MM.1S (cell line): ENCODE measurements at regions not wholly inside any gene's neighbourhood (a gene's known extent, or its start where the extent isn't known, plus 50 kb on each side); places are given as distances from the start of the nearest gene placed in this dataset.

Experiments used
- DNase-seq: peaks from one replicate; pipeline ENCODE4 v3.0.0-alpha.2; 2015
- H2AFZ ChIP-seq: fragments of 300-600 bp; sonication (generic); 2 replicates; pipeline ENCODE4 v1.6.0; 2016; ENCODE audit warnings: antibody characterized with exemption, low read length
- H3F3A ChIP-seq: fragments of 300-600 bp; sonication (generic); 2 replicates; pipeline ENCODE4 v1.6.1; 2016; ENCODE audit warnings: mild to moderate bottlenecking, antibody characterized with exemption, low read length, moderate library complexity, mixed read lengths; ENCODE audit not compliant: insufficient read depth
- H3K27ac ChIP-seq: fragments of 300-600 bp; sonication (generic); 2 replicates; pipeline ENCODE4 v1.5.1; 2016; ENCODE audit warnings: mild to moderate bottlenecking, low read length
- H3K27me3 ChIP-seq: fragments of 300-600 bp; sonication (generic); replicated peaks from 2 replicates; pipeline ENCODE4 v1.6.0; 2016; ENCODE audit warnings: low read length; ENCODE audit not compliant: insufficient read depth
- H3K36me3 ChIP-seq: fragments of 300-600 bp; sonication (generic); replicated peaks from 2 replicates; pipeline ENCODE4 v1.6.1; 2016; ENCODE audit warnings: mild to moderate bottlenecking, low read length, mixed read lengths; ENCODE audit not compliant: insufficient read depth
- H3K4me1 ChIP-seq: fragments of 300-600 bp; sonication (generic); 2 replicates; pipeline ENCODE4 v1.6.1; 2016; ENCODE audit warnings: low read length, mixed read lengths
- H3K4me2 ChIP-seq: fragments of 300-600 bp; sonication (generic); 2 replicates; pipeline ENCODE4 v1.6.0; 2016; ENCODE audit warnings: low read depth, low read length
- H3K4me3 ChIP-seq: fragments of 300-600 bp; sonication (generic); 2 replicates; pipeline ENCODE4 v1.5.1; 2016; ENCODE audit warnings: low read length, mixed read lengths
- H3K79me2 ChIP-seq: fragments of 300-600 bp; sonication (generic); 2 replicates; pipeline ENCODE4 v1.6.1; 2016; ENCODE audit warnings: mixed run types, low read length, mixed read lengths
- H3K9ac ChIP-seq: fragments of 300-600 bp; sonication (generic); 2 replicates; pipeline ENCODE4 v1.6.1; 2016; ENCODE audit warnings: low read length, mixed read lengths
- H3K9me2 ChIP-seq: fragments of 300-600 bp; sonication (generic); replicated peaks from 2 replicates; pipeline ENCODE4 v1.6.1; 2016; ENCODE audit warnings: mild to moderate bottlenecking, low read length, mixed read lengths; ENCODE audit not compliant: insufficient read depth
- H3K9me3 ChIP-seq: fragments of 300-600 bp; sonication (generic); replicated peaks from 2 replicates; pipeline ENCODE4 v1.6.1; 2016; ENCODE audit warnings: mild to moderate bottlenecking, low read length, mixed read lengths; ENCODE audit not compliant: insufficient read depth
- H4K20me1 ChIP-seq: fragments of 300-600 bp; sonication (generic); 2 replicates; pipeline ENCODE4 v1.6.1; 2016; ENCODE audit warnings: mild to moderate bottlenecking, low read length, moderate library complexity, mixed read lengths; ENCODE audit not compliant: insufficient read depth
- EZH2 ChIP-seq: fragments of 300-600 bp; sonication (generic); optimal IDR thresholded peaks from 2 replicates; pipeline ENCODE3; 2017; ENCODE audit warnings: low read depth, mild to moderate bottlenecking, antibody characterized with exemption, low read length, mixed read lengths
- EZH2phosphoT487 ChIP-seq: fragments of 300-600 bp; sonication (generic); IDR thresholded peaks from 2 replicates; pipeline ENCODE4 v1.6.1; 2018; ENCODE audit warnings: antibody characterized with exemption, low read length
- TF ChIP-seq, protein P1 (sequence below): fragments of 300-600 bp; sonication (generic); IDR thresholded peaks from 2 replicates; pipeline ENCODE4 v1.5.1; 2016; ENCODE audit warnings: antibody characterized with exemption, low read length, mixed read lengths

DNA sequence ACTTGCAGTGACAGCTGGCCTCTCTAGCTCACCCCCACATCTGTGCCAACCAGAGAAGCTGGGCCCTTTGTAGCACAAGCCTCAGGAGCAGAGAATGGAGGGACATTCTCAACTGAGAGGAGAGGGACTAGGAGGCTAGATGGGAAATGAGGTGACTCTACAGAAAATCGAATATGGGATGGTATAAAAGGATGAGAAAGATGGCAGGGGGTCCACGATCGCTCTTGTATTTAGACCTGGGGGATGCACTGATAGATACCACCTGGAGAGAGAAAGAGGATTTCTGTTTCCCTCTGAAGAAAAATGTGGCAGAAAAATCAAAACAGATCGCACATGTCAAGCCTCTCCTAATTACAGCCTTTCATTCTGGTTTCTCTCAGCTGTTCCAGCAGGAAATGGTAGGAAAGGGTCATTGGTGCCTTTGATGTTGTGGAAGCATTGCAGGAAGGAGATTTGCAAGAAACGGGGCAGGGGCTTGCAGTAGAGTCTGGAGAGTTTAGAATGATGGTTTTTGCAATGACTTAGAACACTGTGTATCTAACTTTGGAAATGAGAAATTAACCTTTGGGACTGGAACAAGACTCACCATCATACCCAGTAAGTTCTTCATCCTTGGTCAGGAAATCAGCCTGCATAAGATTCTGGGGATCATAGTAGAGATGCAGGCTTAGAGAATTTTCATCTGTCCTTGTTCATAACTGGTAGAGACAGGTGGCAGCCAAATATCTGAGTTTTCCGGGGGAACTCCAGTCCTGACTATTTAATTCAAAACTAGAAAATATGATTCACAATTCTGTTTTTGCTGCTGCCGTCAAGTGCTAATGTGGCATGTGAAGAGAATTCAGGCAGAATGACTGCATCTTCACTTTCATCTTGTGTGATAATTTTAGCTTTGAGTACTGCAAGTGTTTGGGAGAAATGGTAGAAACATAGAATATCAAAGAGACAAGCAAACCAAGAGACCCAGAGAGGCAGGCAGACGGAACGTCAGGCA, 98.8 kb downstream of the DAD1 start:
- Histone ChIP-seq H2AFZ (no peak overlapping the region), H3F3A (no peaks in the 10 kb centered on the region), H3K79me2 (no peaks in the 10 kb centered on the region), H3K9me2 (no peaks in the 10 kb centered on the region), H3K9ac (no peak overlapping the region), H3K9me3 (no peaks in the 10 kb centered on the region), H3K4me3 (no peak overlapping the region), H3K27ac (no peak overlapping the region), H3K4me2 (no peak overlapping the region), H3K4me1 (no peaks in the 10 kb centered on the region), H3K36me3 (no peaks in the 10 kb centered on the region), H4K20me1 (no peaks in the 10 kb centered on the region), H3K27me3 (no peaks in the 10 kb centered on the region)
- TF ChIP-seq EZH2 (no peak), EZH2phosphoT487 (no peak)
- TF ChIP-seq, protein P1, sequence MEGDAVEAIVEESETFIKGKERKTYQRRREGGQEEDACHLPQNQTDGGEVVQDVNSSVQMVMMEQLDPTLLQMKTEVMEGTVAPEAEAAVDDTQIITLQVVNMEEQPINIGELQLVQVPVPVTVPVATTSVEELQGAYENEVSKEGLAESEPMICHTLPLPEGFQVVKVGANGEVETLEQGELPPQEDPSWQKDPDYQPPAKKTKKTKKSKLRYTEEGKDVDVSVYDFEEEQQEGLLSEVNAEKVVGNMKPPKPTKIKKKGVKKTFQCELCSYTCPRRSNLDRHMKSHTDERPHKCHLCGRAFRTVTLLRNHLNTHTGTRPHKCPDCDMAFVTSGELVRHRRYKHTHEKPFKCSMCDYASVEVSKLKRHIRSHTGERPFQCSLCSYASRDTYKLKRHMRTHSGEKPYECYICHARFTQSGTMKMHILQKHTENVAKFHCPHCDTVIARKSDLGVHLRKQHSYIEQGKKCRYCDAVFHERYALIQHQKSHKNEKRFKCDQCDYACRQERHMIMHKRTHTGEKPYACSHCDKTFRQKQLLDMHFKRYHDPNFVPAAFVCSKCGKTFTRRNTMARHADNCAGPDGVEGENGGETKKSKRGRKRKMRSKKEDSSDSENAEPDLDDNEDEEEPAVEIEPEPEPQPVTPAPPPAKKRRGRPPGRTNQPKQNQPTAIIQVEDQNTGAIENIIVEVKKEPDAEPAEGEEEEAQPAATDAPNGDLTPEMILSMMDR: no peak
- no peak for DNase-seq

- TF ChIP-seq, protein P1: no peak
- no peak for TF ChIP-seq EZH2phosphoT487
- no peak for TF ChIP-seq EZH2
- Histone ChIP-seq H3K27me3 (no peaks in the 10 kb centered on the region), H3K4me3 (no peak overlapping the region), H3K9ac (no peak overlapping the region), H4K20me1 (no peaks in the 10 kb centered on the region), H3F3A (no peaks in the 10 kb centered on the region), H3K27ac (no peak overlapping the region), H3K79me2 (no peaks in the 10 kb centered on the region), H3K9me2 (no peaks in the 10 kb centered on the region), H3K4me2 (no peak overlapping the region), H3K36me3 (no peaks in the 10 kb centered on the region), H2AFZ (no peak overlapping the region), H3K4me1 (0 out of 2 replicates have a peak, but pooled peaks cover 5% of the 10 kb centered on the region), H3K9me3 (no peaks in the 10 kb centered on the region)
- no peak for DNase-seq
Measured at GRCh38 chr14:22489244-22489545, 99.8 kb downstream of the DAD1 start.

DNA sequence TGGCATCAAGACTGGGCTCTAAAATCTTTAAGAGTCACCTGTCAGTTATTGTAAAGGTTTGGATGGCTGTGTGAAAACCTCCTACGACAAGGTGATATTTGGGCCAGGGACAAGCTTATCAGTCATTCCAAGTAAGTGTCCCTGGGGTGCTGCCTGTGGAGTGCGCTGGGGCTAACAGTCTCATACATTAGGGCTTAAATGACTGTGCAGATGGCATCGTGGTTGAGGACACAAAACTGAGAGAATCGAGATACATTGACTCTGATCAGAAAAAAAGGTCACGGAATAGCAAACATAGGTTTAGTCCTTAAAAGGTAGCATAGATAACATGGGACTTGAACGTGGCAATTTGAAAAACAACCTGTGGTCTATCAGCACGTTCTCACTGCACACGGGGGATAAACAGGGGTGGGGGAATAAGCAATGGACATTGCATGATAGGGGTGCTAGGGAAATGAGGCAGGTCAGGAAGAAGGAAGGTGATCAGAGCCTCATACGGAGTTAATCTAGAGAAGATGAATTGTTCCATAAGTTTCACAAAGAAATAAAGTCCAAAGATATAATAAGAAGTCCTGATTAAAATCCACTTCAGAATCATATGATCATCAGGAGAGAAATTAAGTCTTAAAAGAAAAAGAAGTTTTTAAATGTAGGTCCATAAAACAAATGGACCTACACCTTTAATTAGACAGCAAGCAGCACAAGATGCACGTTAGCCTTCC, 100.3 kb downstream of the DAD1 start:
- Histone ChIP-seq H3K27ac (no peak overlapping the region), H3K9me2 (no peaks in the 10 kb centered on the region), H3K4me3 (no peak overlapping the region), H3K9ac (no peak overlapping the region), H2AFZ (no peak overlapping the region), H3F3A (no peaks in the 10 kb centered on the region), H3K27me3 (no peaks in the 10 kb centered on the region), H3K36me3 (no peaks in the 10 kb centered on the region), H3K79me2 (no peaks in the 10 kb centered on the region), H3K4me2 (no peak overlapping the region), H3K9me3 (no peaks in the 10 kb centered on the region), H4K20me1 (no peaks in the 10 kb centered on the region), H3K4me1 (0 out of 2 replicates have a peak, but pooled peaks cover 6% of the 10 kb centered on the region)
- no peak for DNase-seq
- TF ChIP-seq EZH2phosphoT487 (no peak), EZH2 (no peak)
- TF ChIP-seq, protein P1: no peak
